ENCODE measurements at regions not wholly inside any gene's neighbourhood (a gene's known extent, or its start where the extent isn't known, plus 50 kb on each side); places are given as distances from the start of the nearest gene placed in this dataset.

- no peak for DNase-seq
Observed at GRCh38 chr13:104057861-104058260, 991.6 kb upstream of the SLC10A2 start.

DNA sequence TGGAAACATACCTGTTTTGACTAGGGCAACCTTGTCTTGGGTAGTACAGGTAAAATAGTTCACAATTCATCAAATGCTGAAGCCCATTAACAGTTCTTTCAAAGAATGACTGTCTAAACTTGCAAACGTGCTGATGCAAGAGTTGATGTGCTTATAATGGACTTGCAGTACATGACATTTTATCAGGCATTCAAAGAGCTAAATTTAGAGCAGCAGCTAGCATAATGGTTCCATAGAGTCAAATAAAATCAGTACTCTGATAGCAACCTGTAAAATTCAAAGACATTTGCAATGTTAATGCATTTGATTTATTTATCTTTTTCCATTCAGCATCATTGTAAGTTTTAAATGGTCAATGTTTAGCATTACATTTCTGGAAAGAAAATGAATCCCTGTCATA, 979.7 kb upstream of the SLC10A2 start:
- no peak for DNase-seq

DNA sequence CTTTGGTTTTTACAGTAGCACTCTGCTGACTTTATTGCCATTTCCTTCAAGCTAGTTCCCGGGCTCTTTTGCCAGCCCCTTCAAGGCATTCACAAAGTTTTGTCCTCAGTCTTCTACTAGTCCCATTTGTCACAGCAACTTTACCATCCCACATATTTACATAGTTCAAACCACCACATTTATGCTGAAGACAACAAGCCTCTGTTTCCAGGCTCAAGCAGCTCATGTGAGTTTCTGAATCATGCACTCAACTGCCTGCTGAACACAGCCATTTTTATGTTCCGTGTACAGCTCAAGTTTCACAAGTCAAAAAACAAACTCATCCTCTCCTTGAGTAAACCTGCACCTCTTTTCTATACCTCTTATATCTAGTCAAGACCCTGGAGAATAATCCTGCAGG, 977.0 kb upstream of the SLC10A2 start:
- no peak for DNase-seq

- DNase-seq = no peak
Observed at GRCh38 chr13:104034891-104035290, 968.7 kb upstream of the SLC10A2 start.

DNA sequence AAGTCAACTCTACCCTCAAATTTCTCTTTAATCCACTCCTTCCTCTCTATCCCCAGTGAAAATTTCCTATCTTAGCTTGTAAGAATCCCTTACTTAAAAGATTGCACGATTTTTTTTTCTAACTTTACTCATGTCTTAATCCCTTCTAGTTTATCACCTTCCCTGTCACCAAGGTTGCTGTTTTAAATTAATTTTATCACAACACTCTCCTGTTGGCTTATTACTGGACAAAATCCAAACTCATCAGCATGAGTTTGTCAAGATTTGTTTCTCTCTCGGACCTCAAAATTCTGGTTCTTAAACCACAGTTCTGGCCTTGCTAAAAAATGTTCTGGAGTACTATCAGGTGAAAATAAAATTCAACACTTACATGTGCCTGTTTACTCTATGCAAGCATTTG, 959.1 kb upstream of the SLC10A2 start:
- DNase-seq = no peak

- DNase-seq = no peak
Observed at GRCh38 chr13:104024416-104025170, 958.4 kb upstream of the SLC10A2 start.

GRCh38 chr13:104021806-104022397, 955.7 kb upstream of the SLC10A2 start:
- DNase-seq = no peak

DNA sequence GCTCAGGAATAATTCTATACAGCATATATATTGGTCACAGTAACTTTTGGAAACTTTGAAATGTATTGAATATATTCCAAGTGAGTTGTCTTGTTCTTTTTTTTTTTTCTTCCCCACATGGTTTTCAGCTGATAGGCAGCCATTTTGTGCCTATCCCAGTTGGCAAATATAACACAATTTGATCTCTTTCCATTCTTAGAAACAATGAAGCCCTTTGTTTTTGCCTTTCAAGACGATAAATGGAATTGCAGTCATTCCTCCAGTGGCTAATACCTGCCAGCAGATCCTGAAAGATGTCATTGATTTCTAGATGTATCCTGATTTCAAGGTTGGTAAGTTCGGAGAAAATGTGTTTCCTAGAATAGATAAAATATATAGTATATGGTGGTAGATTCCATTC, 951.1 kb upstream of the SLC10A2 start:
- no peak for DNase-seq

DNA sequence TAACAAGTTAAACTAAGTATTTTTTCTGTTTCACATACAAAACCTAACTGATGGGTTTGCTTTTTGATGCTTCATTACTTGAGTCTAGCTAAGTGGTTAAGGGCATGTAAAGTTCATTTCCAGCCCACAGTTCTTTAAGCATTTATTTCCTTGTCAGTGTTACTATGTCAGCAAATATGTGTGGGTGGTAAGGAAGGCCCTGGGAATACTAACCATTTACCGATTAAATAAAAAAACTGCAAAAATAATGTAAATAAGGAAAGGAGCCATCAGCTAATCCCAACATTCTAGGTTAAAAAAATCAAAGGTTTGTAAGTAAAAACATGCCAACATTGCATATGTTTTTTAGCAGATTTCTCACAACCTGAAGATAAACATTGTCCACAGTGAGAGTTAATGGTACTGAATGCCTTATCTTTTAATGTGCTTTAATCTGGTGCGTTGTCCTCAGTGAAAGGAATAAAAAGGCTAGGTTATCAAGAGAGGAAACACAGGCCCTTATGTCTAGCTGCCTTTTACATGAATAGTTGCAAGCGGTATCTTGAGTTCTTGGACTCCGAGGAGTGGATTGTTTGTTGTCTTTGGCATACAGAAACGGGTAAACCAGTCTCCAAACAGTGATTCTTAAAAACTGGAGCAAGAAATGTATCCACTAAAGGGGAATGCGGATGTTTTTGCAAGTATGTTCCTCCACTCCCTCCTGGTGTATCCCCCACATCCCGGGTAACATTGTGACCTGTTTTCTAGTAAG, 949.6 kb upstream of the SLC10A2 start:
- no peak for DNase-seq

- DNase-seq = no peak
Observed at GRCh38 chr13:104014803-104015645, 948.8 kb upstream of the SLC10A2 start.

DNA sequence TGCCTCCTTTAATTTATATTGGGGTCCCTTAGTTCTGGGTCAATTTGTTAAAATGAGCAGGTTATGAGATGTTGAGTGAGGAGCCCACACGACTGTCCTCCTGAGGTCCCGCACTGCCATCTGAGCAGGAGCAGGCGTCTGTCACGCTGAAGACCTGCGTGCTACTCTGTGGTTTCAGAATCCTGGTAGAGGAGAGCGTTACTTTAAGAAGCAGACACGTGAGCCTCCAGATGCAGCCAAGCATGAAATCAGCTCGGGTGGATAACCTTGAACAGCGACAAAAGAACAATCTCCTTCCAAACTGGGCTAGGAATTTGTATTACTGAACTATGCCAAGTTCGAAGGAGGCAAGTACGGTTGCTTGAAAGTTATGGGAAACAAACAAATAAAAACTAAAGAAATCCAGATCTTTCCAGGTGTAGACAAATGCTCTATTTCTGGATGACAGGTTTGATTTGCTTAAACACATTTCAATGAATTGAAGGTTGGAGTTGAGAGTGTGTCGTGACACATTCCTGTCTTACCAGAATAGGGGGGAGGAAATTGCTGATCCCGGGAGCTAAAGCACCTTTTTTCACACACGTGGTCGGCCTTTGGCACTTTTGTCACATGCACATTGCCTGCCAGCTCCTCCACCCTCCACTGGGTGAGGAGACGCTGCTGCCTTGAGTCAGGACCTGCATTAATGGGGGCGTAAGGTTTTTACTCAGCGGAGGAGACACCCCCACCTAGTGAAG, 945.5 kb upstream of the SLC10A2 start:
- no peak for DNase-seq

GRCh38 chr13:104008541-104009435, 942.6 kb upstream of the SLC10A2 start:
- no peak for DNase-seq

DNA sequence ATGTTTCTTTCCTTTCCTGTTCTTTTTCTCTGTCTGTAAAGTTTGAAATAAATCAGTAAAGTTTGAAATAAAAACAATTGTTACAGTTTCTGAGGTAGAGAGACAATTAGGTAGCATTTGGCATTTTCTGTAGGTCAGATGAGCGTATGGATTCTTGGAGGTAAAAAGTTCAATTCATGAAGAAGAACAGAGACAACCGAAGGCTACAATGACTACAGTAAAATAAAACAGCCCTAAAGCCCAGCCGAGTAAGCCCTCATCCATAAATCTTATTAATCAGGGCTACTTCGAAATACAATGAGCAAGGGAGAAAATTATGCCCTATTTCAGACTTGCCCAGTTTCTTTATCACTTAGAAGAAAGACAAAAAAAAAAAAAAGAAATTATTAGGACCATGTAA, 941.9 kb upstream of the SLC10A2 start:
- DNase-seq = no peak

- DNase-seq = no peak
Observed at GRCh38 chr13:104006625-104007075, 940.4 kb upstream of the SLC10A2 start.

DNA sequence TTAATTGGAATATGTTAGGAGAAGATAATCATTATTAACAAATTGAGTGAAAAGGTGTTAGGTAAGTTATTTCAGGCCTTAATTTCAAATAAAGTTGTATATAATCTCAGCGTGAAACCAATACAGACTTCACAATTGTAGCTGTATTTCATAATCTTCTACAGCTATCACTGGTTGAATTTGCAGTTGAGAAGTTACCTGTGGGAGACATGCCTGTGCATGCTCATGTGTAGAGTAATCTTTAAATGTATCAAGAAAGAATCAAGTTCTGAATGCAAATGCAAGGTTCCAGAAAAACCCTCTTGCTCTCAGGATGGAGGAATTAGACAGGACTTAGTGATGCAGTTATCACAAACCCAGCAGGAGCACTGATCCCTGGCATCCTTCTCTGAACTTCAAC, 938.4 kb upstream of the SLC10A2 start:
- DNase-seq = no peak

DNA sequence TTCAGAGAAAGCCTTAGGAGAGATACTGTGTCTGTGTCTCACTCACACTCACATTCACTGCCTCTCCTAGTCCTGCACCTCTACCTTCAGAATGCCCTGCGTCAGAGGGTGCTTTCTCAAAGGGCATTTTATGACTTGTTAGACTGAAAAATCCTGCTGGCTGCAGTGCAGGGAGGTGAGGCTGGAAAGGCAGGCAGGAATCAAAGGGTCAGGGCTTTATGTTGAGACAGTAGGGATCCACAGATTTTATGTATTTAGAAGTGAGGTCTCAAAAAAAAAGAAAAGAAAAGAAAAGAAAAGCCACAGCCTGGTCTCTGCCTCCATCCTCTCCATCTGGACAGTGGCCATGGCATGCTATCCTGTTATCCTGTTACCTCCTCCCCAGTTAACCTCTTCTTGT, 936.0 kb upstream of the SLC10A2 start:
- no peak for DNase-seq

DNA sequence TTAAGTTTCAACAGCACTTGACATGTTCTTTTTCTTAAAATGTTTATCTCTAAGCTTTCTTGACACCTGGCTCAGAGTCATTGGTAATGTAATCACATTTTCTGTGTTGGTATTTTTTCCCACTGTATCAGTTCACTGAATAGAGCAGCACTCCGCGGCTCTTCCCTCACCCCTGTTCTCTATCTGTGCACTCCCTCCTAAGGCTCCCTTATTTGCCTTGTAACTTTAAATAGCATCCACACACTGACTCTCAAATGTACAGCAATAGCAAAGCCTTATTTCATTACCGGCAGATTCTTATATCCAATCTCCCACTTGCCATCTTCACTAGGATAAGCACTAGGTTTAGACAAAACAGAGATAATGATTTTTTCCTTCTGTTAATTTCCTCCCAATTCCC, 935.5 kb upstream of the SLC10A2 start:
- DNase-seq = no peak

- no peak for DNase-seq
Observed at GRCh38 chr13:103996733-103997132, 930.5 kb upstream of the SLC10A2 start.

DNA sequence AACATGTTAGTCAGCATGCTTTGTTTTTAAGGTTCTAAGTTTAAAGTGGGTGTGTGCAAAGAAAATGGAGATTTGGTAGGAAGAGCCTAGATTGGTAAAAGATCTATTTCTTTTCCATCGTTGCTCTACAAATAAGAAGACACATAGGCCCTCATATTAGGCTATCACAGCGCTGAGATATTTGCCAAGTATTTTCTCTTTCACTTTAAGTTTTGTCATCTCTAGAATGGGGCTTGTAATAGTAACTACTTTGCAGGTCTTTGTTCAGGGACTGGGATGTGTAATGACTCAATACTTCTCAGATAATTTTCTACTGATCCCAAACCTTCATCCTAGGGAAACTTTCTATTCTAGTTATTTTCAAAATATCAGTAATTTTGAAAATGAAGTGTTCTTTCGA, 917.7 kb upstream of the SLC10A2 start:
- no peak for DNase-seq

GRCh38 chr13:103976371-103976770, 910.2 kb upstream of the SLC10A2 start:
- DNase-seq = no peak

DNA sequence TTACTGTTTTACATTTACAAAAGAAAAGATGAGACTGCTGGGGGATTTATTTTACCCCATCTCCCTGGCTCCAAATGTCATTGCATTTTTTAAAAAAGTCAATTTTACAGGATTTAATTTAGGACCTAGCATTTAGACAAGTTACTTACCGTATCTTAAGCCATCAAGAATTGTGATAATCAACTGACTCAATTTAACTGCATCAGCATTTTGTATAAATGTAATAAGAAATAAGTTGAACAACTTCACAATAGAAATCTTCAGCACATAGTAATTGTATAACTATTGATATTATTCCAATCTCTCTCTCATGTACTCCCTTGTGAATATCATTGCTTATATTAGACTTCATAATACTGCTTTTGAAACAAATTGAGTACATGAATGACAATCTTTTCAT, 907.5 kb upstream of the SLC10A2 start:
- no peak for DNase-seq

All from NCI-H1105 (cell line).